COLO668 (cell line): ENCODE measurements at regions not wholly inside any gene's neighbourhood (a gene's known extent, or its start where the extent isn't known, plus 50 kb on each side); places are given as distances from the start of the nearest gene placed in this dataset.

Experiments used
- DNase-seq: peaks from one replicate; lab custom pipeline; 2025; ENCODE audit not compliant: unreplicated experiment; lab: John Stamatoyannopoulos, UW

DNA sequence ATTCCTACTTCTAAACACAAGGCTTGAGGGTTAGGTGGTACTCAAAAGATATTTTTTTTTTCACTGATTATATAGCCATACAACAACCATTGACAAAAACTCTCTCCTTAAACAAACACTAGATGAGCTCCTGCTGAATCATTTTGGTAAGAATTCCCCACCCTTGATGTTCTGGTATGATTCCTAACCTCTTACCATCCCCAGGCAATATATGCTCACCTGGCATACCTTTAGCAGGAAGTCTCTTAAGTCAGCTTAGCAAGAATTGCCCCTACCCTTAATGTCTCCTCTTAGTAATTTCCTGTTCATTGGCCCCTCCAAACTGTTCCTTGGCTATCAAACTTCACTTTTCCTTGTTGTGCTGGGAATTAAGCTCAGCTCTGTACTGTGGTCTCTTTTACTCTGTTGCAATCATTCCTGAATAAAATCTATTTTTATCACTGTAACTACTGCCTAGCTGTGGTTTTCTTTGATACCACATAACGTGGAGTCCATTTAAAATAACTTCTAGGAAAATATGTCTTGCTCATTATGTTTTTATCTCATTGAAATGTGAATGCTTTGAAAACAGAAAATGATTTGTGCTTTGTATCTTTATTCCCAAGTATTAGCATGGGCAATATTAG lies 712.6 kb downstream of the SLC16A7 start:
- no peak for DNase-seq

DNA sequence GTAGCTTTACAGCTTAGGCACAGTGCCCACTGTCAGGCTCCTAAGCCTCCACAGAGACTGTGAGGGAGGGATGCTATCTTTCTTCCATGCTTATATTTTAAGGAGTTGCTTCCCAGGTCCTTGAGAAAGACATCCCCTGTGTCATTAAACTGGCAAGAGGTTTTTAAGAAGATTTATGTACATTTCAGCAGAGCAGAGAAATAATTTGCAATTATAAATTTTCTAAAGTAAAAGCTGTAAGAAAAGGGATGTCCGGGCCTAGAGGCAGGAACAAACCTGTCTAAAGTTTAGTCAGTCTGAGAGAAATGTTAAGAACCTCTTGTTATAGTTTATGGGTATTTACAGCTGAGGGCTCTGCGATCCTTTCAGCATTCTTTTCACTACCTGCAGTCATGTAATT lies 716.1 kb downstream of the SLC16A7 start:
- no peak for DNase-seq

DNA sequence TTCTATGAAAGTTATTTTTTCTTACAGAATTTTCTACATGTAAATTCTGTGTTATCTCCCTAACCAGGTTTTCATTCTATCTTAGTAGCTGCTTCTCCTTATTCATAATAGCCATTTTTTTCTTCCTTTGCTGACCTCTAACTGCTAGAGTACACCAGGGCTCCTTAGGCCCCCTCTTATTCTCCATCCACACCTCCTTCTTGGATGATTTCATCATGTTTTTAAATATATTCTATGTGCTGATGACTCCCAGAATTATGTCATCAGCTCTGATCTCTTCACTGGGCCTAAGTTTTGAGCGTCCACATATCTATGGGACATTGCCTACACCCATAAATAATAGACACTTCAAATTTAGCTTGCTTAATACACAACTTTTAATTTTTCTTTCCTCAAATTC lies 721.5 kb downstream of the SLC16A7 start:
- no peak for DNase-seq

DNA sequence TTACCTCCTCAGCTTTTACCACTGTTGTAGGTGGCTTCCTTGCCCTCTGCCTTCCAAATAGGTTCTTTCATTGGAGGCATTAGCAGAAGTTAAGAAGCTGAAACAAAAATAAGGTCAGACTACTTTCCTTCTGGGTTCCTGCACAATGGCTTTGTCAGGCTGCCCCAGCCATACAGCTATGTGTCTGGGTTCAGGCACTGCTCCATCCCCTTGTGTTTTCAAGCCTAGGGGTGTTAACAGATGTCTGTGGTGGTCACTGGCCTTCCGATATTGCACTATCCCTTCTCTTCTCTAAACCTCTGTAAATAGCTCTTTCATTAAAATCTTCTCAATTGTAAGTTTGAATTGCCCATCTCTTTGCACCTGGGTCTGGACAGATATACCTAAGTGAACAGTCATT lies 728.9 kb downstream of the SLC16A7 start:
- no peak for DNase-seq

DNA sequence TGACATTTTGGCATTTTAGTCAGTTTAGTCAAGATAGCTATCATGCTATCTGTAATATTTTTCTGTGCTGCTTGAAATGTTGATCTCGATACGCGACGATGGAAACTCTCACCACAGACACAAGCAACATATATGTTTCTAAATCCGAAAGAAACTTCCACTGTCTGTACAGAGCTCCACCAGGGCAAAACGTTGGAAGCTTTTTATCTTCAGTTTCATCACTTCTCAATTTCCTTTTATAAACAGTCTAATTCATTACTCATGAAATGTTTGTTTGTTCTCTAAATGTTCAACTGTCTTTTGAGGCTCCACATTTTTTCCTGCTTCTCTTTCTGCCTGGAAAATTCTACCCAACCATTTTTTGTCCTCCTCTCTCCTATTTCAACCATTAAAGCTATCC lies 737.6 kb downstream of the SLC16A7 start:
- no peak for DNase-seq

DNA sequence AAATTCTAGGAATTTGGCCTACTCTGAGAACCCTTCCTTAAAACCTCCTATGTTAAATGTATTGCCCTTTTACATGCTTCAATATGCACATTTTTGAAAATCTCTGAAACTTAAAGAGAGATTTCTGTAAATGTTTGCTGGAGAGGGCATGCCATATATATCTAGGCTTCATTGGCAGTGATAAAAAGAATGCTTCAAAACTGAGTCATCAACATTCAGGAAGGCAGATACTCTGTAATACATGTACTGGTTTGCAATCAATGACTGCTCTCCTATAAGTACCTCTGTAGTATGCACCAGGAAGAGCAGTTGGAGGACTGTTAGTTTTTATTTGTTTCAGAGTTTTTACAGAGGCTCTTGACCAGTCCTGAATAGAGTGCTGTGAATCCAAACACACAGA lies 739.9 kb downstream of the SLC16A7 start:
- DNase-seq, result no peak

DNA sequence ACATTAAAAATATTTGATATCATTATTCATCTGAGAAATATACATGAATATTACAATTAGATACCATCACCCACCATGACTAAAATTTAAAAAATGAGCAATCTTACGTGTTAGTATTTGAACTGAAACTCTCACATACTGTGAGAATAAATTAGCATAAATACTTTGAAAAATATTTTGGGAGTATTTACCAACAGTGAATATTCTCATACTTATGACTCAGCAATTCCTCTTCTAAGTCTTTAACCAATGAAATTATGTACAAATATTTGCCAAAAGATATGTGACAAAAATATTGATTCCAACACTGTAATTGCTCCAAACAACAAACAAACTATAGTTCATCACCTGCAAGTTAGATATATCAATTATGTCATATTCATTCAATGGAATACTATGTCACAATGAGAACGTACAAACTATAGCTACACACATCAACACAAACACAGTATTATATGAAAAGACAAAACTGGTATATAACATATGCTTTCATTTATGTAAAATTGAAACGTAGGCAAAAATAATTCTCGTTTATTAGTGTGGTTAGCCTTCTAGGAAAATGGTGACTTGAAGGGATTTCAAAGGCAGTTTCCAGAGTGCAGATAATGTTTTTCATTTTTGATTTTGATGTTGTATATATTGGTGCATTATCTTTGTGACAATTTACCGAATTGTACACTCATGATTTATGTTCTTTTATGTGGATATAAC lies 742.2 kb downstream of the SLC16A7 start:
- no peak for DNase-seq

DNA sequence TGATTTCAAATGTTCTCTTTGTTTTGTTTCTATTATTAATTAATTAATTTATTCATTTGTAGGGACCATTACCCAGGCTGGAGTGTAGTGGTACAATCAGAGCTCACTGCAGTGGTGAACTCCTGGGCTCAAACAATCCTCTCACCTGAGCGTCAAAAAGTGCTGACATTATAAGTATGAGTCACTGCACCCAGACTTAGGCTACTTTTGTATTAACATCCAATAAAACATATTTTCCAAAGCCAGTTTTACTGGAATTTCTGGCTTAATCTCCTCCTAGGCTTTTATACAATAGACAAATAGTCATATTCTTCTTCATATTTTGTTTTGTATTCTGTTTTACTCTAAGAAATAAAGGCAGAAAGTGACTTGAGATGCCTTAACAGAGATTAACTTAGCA lies 749.6 kb downstream of the SLC16A7 start:
- DNase-seq, result no peak

DNA sequence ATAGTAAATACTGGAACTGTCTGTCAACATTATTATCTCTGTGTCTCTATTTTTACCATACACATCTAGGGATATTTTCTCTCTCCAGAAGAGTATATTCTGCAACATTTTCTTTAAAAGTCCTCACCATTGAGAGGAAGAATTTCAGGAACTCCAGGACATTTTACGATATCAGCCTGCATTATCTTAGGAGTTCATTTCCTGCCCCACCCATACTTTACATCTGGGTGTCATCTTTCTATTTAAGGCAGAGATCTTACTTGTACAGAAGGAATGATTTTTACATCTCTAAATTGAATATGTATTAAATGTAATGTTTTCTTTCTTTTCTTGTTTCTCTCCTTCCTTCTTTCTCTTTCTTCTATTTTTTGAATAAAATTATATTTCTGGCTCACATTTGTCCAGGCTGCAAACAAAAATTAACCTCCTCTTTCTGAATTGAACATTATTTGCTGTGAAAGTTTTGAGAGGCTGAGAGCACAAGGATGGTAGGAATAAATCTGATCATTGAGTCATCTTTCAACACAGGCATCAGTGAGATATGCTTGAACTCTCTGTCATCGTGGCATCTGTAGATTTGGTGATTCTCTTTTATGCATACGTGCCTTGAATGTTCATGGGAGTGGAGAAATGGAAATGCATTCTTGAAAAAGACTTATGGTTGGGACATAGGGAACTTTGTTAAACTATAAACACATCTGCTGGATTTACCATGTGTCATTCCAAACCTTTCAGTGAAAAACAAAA lies 753.6 kb downstream of the SLC16A7 start:
- DNase-seq, result no peak

DNA sequence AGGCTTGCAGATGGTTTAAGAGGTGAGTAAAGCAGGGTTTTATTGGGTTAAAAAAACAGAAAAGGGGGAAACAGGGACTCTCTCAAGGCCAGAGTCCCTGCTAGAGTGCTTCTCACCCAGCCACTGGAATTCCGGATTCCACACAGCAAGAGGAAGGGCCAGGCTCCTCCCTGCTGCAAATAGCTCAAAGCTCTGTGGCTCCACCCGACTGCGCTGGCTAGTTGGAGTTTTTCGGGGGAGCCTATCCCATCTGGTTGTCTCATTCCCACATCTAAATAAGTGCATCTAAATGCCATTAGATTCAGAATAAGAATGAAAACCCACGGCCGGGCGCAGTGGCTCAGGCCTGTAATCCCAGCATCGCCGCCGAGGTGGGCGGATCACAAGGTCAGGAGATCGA lies 791.5 kb downstream of the SLC16A7 start:
- DNase-seq, result no peak

DNA sequence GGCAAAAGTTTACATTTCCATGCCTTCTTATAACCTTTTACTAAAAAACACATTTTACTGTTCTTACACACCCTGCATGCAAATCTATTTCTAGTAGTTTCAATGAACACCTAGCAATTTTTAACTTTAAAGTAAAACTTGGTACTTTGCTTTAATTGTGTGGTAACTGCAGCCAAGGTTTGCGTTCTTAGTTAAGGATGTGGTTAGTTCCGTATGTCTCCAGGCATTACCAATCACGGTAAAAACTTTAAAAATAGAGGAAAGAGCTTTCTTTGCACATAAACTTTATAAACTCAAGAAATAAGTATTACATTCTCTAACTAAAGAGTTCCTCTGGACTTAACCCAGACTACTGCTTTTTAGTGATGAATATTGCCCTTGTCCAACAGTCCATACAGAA lies 795.2 kb downstream of the SLC16A7 start:
- no peak for DNase-seq

DNA sequence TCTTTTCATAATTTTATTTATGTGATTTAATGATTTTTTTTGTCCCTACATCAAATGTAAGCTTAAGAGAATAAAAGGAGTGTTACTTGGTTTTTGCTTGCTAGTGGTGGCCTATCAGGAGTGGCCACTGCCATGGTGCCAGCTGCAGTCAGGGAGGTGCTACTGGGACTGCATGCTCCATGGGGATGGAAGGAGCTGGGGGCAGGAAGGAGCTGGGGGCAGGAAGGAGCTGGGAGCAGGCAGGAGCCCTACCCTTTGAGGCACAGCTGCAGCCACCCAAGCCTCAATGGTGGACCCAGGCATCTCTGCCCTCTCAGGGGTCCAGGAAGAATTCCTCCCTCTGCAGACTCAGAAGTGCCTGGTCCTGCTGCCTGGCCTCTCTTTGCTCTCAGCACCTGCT lies 796.0 kb downstream of the SLC16A7 start:
- no peak for DNase-seq

DNA sequence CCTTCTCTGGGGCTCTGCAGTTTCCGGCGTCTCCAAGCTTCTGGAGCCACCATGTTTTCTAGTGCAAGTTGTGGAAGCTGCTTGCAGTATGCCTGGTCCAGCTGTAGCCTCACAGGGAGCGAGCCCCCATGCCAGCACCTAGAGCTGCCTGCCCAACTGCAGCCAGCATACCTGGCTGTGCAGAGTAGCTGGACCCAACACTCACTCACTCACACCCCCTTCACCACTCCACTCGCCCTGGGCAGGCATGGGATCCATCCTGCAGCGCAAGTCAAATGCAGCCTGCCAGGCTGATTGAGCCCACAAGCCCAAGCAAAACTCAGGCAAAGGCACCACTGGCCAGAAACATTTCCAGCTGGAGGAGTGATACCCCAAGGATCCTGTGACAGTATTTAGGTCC lies 797.3 kb downstream of the SLC16A7 start:
- DNase-seq, result no peak

DNA sequence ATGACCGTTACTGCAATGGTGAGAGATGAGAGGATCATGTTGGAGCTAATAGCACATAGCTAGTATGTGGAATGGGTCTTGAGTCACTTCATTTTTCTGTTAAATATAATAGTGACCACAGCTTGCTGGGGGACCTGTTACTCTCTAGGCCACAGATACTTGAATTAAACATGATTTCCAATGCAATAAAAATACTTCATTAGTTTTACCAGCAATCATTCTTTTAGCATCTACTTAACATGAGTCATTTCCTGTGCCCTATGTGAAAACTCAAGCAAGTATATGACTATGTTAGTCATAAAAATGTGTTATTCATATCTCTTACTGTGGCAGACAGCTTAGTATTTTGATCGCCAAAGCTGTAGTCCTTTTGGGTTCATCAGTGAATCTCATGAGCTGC lies 798.8 kb downstream of the SLC16A7 start:
- DNase-seq, result no peak

DNA sequence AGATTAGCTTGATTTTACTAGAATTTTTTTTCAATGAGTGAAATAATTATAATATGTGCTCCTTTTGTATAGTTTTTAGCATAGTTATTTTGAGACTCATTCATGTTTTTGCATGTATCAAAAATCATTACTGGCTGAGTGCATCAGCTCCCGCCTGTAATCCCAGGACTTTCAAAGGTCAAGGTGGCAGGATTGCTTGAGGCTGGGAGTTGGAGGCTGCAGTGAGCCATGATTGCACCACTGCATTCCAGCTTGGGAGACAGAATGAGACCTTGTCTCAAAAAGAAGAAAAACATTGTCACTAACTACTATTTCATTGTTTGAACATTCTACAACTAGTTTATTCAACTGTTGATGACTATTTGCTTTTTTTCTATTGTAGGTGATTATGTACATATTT lies 802.7 kb downstream of the SLC16A7 start:
- no peak for DNase-seq

DNA sequence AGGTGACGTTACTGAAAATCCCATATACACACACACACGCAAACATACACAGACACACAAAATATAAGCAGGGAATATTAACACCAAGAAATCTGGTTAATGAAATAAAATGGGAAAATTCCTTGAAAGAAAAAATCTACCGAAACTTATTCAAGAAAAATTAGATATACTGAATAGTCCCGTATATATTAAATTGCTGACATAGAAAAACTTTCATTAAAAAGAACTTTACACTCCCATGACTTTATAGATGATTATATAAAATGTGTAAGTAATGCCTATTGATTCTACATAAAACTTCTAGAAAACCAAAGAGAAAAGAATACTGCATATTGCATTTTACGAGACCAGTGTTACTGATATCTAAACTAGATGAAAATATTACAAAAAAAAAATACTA lies 803.2 kb downstream of the SLC16A7 start:
- no peak for DNase-seq

DNA sequence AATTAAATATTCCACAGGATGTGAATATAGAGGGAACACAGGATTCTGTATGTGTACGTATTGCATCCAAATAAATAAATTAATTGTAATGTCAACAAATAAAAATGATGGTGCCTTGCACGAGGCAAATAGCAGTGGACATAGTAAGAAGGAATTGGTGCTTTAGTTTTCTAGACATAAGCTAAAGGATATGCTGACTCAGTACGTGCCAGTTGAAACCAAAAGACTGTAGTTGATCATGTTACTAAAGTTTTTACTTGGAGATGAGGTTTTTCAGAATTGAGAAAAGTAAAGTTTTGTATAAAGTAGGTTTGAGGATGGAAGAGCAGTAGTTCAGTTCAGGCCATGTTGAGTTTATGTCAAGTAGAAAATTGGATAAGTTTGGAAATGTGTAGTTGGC lies 807.2 kb downstream of the SLC16A7 start:
- no peak for DNase-seq

DNA sequence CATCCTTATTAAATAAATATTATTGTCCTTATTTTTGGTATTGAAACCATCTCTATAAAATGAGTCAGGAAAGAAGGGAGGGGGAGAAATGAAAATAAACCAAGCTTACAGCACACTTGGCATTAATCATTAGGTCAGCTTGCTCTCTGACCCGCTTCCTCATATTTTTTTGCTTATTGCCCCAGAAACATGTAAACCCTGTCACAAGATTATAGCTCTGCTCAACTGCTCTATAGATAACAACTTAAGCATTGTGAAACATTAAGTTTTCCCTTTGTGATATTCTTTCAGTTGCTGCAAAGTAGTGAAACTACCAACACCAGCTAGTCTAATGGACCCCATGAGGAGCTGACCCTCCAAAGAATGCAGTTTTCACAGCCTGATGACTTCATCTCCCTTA lies 819.5 kb downstream of the SLC16A7 start:
- DNase-seq, result no peak

DNA sequence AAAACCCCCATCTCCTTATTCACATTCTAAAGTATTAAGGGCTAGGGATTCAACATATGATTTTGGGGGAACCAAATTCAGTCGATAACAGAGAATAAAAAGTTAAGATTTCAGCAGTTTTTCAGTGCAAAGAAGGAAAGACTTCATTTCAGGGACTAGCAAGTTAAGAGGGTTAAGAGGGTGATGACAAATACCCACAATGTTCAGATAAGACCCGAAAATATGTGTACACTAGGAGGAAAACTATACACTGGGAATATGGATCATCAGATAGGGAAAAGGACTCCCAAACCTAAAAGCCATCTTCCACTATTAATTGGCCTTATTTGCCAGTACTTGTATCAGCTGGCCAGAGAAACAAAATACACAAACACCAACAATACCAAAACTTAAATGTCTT lies 824.2 kb downstream of the SLC16A7 start:
- no peak for DNase-seq

DNA sequence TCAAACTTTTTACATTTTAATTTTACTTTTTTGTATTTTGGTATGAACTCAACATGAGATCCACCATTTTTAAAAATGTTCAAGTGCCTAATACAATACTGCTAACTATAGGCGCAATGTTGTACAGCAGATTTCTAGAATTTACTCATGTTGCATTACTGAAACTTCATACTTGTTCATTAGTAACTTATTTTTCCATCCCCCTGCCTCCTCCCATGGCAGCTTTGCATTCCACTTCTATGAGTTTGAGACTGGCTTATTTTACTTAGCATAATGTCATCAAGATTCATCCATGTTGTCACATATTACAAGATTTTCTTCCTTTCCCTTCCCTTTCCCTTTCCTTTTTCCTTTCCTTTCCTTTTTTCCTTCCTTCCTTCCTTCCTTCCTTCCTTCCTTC lies 825.9 kb downstream of the SLC16A7 start:
- DNase-seq, result no peak

DNA sequence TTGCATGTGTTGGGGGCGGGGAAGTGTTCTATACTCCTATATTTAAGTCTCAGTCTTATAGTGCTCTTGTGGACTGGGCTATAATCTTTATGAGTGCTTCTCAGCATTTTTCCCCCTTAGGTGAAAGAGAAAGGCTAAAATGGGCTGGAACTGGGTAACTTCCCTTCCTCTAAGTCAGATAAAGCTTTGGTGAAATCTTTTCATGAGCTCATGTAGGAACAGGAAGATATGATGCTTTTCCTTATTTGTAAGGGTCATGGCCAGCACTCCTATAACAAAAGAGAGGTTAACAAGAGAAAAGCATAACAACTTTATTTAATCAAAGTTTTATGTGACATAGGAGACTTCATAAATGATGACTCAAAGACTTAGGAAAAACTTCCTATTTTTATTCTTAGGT lies 841.5 kb downstream of the SLC16A7 start:
- DNase-seq, result no peak

DNA sequence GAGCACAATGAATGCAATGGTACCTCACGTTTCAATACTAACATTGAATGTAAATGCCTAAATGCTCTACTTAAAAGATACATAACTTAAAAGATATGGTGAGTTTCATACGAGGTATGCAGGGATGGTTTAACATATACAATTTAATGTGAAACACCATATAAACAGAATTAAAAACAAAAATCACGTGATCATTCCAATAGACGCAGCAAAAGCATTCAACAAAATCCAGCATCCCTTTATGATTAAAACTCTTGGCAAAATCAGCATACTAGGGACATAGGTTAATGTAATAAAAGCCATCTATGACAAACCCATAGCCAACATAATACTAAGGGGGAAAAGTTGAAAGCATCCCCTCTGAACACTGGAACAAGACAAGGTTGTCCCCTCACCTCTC lies 845.7 kb downstream of the SLC16A7 start:
- no peak for DNase-seq
